HG03108 (cell line): ENCODE measurements at regions not wholly inside any gene's neighbourhood (a gene's known extent, or its start where the extent isn't known, plus 50 kb on each side); places are given as distances from the start of the nearest gene placed in this dataset.

Source experiments
- ATAC-seq: cut with Tn5 transposase; IDR thresholded peaks from one replicate; pipeline ENCODE4 v1.9.1; 2021; ENCODE audit warnings: moderate library complexity; ENCODE audit not compliant: unreplicated experiment

- ATAC-seq, result no peak
Observed at GRCh38 chr9:38315085-38315595, 77.4 kb upstream of the ALDH1B1 start.

- ATAC-seq, result no peak
Observed at GRCh38 chr9:38313421-38313820, 79.1 kb upstream of the ALDH1B1 start.

GRCh38 chr9:38312406-38312805, 80.1 kb upstream of the ALDH1B1 start:
- no peak for ATAC-seq

GRCh38 chr9:38311382-38312270, 80.9 kb upstream of the ALDH1B1 start:
- ATAC-seq, result no peak

GRCh38 chr9:38309324-38310195, 82.9 kb upstream of the ALDH1B1 start:
- no peak for ATAC-seq

GRCh38 chr9:38308136-38308535, 84.4 kb upstream of the ALDH1B1 start:
- ATAC-seq, result no peak

- ATAC-seq, result no peak
Observed at GRCh38 chr9:38306899-38307298, 85.6 kb upstream of the ALDH1B1 start.

GRCh38 chr9:38305582-38305981, 86.9 kb upstream of the ALDH1B1 start:
- ATAC-seq, result no peak

- ATAC-seq, result no peak
Observed at GRCh38 chr9:38301376-38302106, 91.0 kb upstream of the ALDH1B1 start.

GRCh38 chr9:38299856-38300255, 92.6 kb upstream of the ALDH1B1 start:
- no peak for ATAC-seq

- no peak for ATAC-seq
Observed at GRCh38 chr9:38298904-38299303, 93.6 kb upstream of the ALDH1B1 start.

- ATAC-seq, result no peak
Observed at GRCh38 chr9:38298503-38298902, 94.0 kb upstream of the ALDH1B1 start.

- no peak for ATAC-seq
Observed at GRCh38 chr9:38296807-38297206, 95.7 kb upstream of the ALDH1B1 start.

GRCh38 chr9:38295764-38296163, 96.7 kb upstream of the ALDH1B1 start:
- ATAC-seq, result no peak

GRCh38 chr9:38294220-38294960, 98.1 kb upstream of the ALDH1B1 start:
- ATAC-seq, result no peak

- no peak for ATAC-seq
Observed at GRCh38 chr9:38293022-38293421, 99.5 kb upstream of the ALDH1B1 start.

- ATAC-seq, result no peak
Observed at GRCh38 chr9:38292480-38292879, 100.0 kb upstream of the ALDH1B1 start.

- ATAC-seq, result no peak
Observed at GRCh38 chr9:38289866-38290245, 102.6 kb upstream of the ALDH1B1 start.

GRCh38 chr9:38289236-38289865, 103.2 kb upstream of the ALDH1B1 start:
- no peak for ATAC-seq

GRCh38 chr9:38288502-38288901, 104.0 kb upstream of the ALDH1B1 start:
- no peak for ATAC-seq
